ENCODE measurements at regions not wholly inside any gene's neighbourhood (a gene's known extent, or its start where the extent isn't known, plus 50 kb on each side); places are given as distances from the start of the nearest gene placed in this dataset.
"Not testable (repeated sequence)": the region's sequence is repeated elsewhere in the genome, so short reads cannot be mapped to it uniquely, and the experiment has no call there.

GRCh38 chr6:51430589-51430988 is 611.9 kb downstream of the TFAP2B start:
- no peak for DNase-seq

GRCh38 chr6:51432481-51432880 is 613.8 kb downstream of the TFAP2B start:
- no peak for DNase-seq

- DNase-seq = no peak
These were observed 631.7 kb downstream of the TFAP2B start for GRCh38 chr6:51450248-51450957.

- no peak for DNase-seq
These were observed 632.3 kb downstream of the TFAP2B start for GRCh38 chr6:51450958-51451357.

GRCh38 chr6:51456282-51456681 is 631.1 kb downstream of the PKHD1 start:
- DNase-seq = no peak

- no peak for DNase-seq
These were observed 627.5 kb downstream of the PKHD1 start for GRCh38 chr6:51459958-51460357.

- no peak for DNase-seq
These were observed 624.5 kb downstream of the PKHD1 start for GRCh38 chr6:51462896-51463295.

GRCh38 chr6:51463321-51463720 is 624.1 kb downstream of the PKHD1 start:
- DNase-seq = peak; percentile 26

GRCh38 chr6:51464956-51465355 is 622.5 kb downstream of the PKHD1 start:
- DNase-seq = no peak

- DNase-seq = no peak
These were observed 621.0 kb downstream of the PKHD1 start for GRCh38 chr6:51466427-51466826.

GRCh38 chr6:51467231-51467952 is 620.0 kb downstream of the PKHD1 start:
- no peak for DNase-seq

- no peak for DNase-seq
These were observed 618.7 kb downstream of the PKHD1 start for GRCh38 chr6:51468704-51469103.

GRCh38 chr6:51472745-51473487 is 614.5 kb downstream of the PKHD1 start:
- DNase-seq = no peak

- no peak for DNase-seq
These were observed 613.1 kb downstream of the PKHD1 start for GRCh38 chr6:51474022-51474975.

GRCh38 chr6:51477711-51478311 is 609.6 kb downstream of the PKHD1 start:
- DNase-seq = no peak

GRCh38 chr6:51479296-51479695 is 608.1 kb downstream of the PKHD1 start:
- DNase-seq = no peak

- no peak for DNase-seq
These were observed 607.4 kb downstream of the PKHD1 start for GRCh38 chr6:51480040-51480439.

- not testable (repeated sequence) for DNase-seq
These were observed 601.5 kb downstream of the PKHD1 start for GRCh38 chr6:51485869-51486268.

- DNase-seq = no peak
These were observed 599.5 kb downstream of the PKHD1 start for GRCh38 chr6:51487937-51488336.

GRCh38 chr6:51489133-51489532 is 598.3 kb downstream of the PKHD1 start:
- DNase-seq = no peak

GRCh38 chr6:51490101-51490500 is 597.3 kb downstream of the PKHD1 start:
- DNase-seq = no peak

- DNase-seq = no peak
These were observed 593.1 kb downstream of the PKHD1 start for GRCh38 chr6:51494342-51494741.
